ENCODE measurements at regions not wholly inside any gene's neighbourhood (a gene's known extent, or its start where the extent isn't known, plus 50 kb on each side); places are given as distances from the start of the nearest gene placed in this dataset.

- TF ChIP-seq, protein P1, sequence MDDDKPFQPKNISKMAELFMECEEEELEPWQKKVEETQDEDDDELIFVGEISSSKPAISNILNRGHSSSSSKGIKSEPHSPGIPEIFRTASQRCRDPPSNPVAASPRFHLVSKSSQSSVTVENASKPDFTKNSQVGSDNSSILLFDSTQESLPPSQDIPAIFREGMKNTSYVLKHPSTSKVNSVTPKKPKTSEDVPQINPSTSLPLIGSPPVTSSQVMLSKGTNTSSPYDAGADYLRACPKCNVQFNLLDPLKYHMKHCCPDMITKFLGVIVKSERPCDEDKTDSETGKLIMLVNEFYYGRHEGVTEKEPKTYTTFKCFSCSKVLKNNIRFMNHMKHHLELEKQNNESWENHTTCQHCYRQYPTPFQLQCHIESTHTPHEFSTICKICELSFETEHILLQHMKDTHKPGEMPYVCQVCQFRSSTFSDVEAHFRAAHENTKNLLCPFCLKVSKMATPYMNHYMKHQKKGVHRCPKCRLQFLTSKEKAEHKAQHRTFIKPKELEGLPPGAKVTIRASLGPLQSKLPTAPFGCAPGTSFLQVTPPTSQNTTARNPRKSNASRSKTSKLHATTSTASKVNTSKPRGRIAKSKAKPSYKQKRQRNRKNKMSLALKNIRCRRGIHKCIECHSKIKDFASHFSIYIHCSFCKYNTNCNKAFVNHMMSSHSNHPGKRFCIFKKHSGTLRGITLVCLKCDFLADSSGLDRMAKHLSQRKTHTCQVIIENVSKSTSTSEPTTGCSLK (tag by site-specific recombination; IDR thresholded peaks at IDR 0.05), result no peak
- TF ChIP-seq ZNF350 (tag by site-specific recombination; IDR thresholded peaks at IDR 0.05), result no peak
- TF ChIP-seq ZNF239 (tag by site-specific recombination; IDR thresholded peaks at IDR 0.05), result no peak
- TF ChIP-seq ZNF501 (tag by site-specific recombination; IDR thresholded peaks at IDR 0.05), result no peak
- TF ChIP-seq ZNF768 (tag by site-specific recombination; IDR thresholded peaks at IDR 0.05), result no peak
- TF ChIP-seq KLF7 (tag by site-specific recombination; IDR thresholded peaks at IDR 0.05; ENCODE audit: borderline replicate concordance), result no peak
- TF ChIP-seq ZFP3 (tag by site-specific recombination; IDR thresholded peaks at IDR 0.05; ENCODE audit: low read depth), result no peak
Observed at GRCh38 chr4:166491635-166492034, 618.6 kb downstream of the TLL1 start (continued).

GRCh38 chr4:166493924-166494345 is 620.9 kb downstream of the TLL1 start:
- Histone ChIP-seq H3K9me3 (ENCODE audit: control insufficient read depth, insufficient read depth, low read depth, low read length) (no peaks in the 10 kb centered on the region), H3K27ac (ENCODE audit: extremely low read depth, low read depth, low read length) (no peak overlapping the region), H3K36me3 (ENCODE audit: control insufficient read depth in 2 of 2, insufficient read depth in 1 of 2, low read length in 2 of 2) (no peaks in the 10 kb centered on the region), H3K4me3 (ENCODE audit: low read depth, low read length) (no peak overlapping the region), H3K4me1 (ENCODE audit: control insufficient read depth, insufficient read depth, low read length) (no peaks in the 10 kb centered on the region)
- ChIA-PET CTCF (no interaction called here), POLR2A (no interaction called here)
- TF ChIP-seq, protein P2, sequence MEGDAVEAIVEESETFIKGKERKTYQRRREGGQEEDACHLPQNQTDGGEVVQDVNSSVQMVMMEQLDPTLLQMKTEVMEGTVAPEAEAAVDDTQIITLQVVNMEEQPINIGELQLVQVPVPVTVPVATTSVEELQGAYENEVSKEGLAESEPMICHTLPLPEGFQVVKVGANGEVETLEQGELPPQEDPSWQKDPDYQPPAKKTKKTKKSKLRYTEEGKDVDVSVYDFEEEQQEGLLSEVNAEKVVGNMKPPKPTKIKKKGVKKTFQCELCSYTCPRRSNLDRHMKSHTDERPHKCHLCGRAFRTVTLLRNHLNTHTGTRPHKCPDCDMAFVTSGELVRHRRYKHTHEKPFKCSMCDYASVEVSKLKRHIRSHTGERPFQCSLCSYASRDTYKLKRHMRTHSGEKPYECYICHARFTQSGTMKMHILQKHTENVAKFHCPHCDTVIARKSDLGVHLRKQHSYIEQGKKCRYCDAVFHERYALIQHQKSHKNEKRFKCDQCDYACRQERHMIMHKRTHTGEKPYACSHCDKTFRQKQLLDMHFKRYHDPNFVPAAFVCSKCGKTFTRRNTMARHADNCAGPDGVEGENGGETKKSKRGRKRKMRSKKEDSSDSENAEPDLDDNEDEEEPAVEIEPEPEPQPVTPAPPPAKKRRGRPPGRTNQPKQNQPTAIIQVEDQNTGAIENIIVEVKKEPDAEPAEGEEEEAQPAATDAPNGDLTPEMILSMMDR (tag by site-specific recombination; IDR thresholded peaks at IDR 0.05), result no peak
- no peak for TF ChIP-seq ZNF596 (tag by site-specific recombination; IDR thresholded peaks at IDR 0.05)
- no peak for TF ChIP-seq ZBTB48 (tag by site-specific recombination; IDR thresholded peaks at IDR 0.05)
- no peak for TF ChIP-seq ZNF654 (tag by site-specific recombination; IDR thresholded peaks at IDR 0.05; ENCODE audit: low read depth)
- TF ChIP-seq ZNF184 (tag by site-specific recombination; IDR thresholded peaks at IDR 0.05), result no peak
- TF ChIP-seq ZNF660 (tag by site-specific recombination; IDR thresholded peaks at IDR 0.05), result no peak
- TF ChIP-seq KLF9 (tag by site-specific recombination; IDR thresholded peaks at IDR 0.05; ENCODE audit: low read depth), result no peak
- no peak for TF ChIP-seq ZNF670 (tag by site-specific recombination; IDR thresholded peaks at IDR 0.05; ENCODE audit: low read depth)
- TF ChIP-seq ZNF530 (tag by site-specific recombination; IDR thresholded peaks at IDR 0.05; ENCODE audit: low read depth), result no peak
- TF ChIP-seq ZNF221 (tag by site-specific recombination; IDR thresholded peaks at IDR 0.05; ENCODE audit: borderline replicate concordance), result no peak
- no peak for TF ChIP-seq ZIC2 (tag by site-specific recombination; IDR thresholded peaks at IDR 0.05)

GRCh38 chr4:166498546-166498945 is 625.5 kb downstream of the TLL1 start:
- POLR2A ChIA-PET, result no interaction called here
- no peaks in the 10 kb centered on the region for H3K36me3 ChIP-seq (ENCODE audit: control insufficient read depth in 2 of 2, insufficient read depth in 1 of 2, low read length in 2 of 2)
- H3K4me1 ChIP-seq (ENCODE audit: control insufficient read depth, insufficient read depth, low read length), result no peaks in the 10 kb centered on the region
- CTCF ChIA-PET, result no interaction called here
- no peak overlapping the region for H3K27ac ChIP-seq (ENCODE audit: extremely low read depth, low read depth, low read length)
- no peaks in the 10 kb centered on the region for H3K9me3 ChIP-seq (ENCODE audit: control insufficient read depth, insufficient read depth, low read depth, low read length)
- TF ChIP-seq ZNF555 (tag by site-specific recombination; conservative IDR thresholded peaks at IDR 0.05) (no peak), ZNF585B (tag by site-specific recombination; IDR thresholded peaks at IDR 0.05) (no peak), ZNF140 (tag by site-specific recombination; IDR thresholded peaks at IDR 0.05) (no peak), ZFP37 (tag by site-specific recombination; IDR thresholded peaks at IDR 0.05) (no peak)
- H3K4me3 ChIP-seq (ENCODE audit: low read depth, low read length), result no peak overlapping the region
